ENCODE measurements at regions not wholly inside any gene's neighbourhood (a gene's known extent, or its start where the extent isn't known, plus 50 kb on each side); places are given as distances from the start of the nearest gene placed in this dataset.

- no peaks in the 10 kb centered on the region for H3K36me3 ChIP-seq
- intact Hi-C loops (cut with DNase I): no loop called here
- no peak for DNase-seq
- H3K9me3 ChIP-seq: no peaks in the 10 kb centered on the region
- no peak for TF ChIP-seq CTCF (IDR thresholded peaks at IDR 0.05)
- no peaks in the 10 kb centered on the region for H3K4me1 ChIP-seq
- H3K4me3 ChIP-seq: no peak overlapping the region
- H3K27me3 ChIP-seq: no peaks in the 10 kb centered on the region
- no peak overlapping the region for H3K27ac ChIP-seq
- no peak overlapping the region for H3K9ac ChIP-seq (ENCODE audit: low read depth in 2 of 2, low read length in 2 of 2)
These were observed 120.3 kb downstream of the RPAP3 start for GRCh38 chr12:47585507-47585906.

- Histone ChIP-seq H3K4me3 (no peak overlapping the region), H3K27me3 (no peaks in the 10 kb centered on the region), H3K36me3 (no peaks in the 10 kb centered on the region), H3K4me1 (no peaks in the 10 kb centered on the region), H3K9me3 (no peaks in the 10 kb centered on the region), H3K27ac (no peak overlapping the region), H3K9ac (ENCODE audit: low read depth in 2 of 2, low read length in 2 of 2) (no peak overlapping the region)
- TF ChIP-seq CTCF (IDR thresholded peaks at IDR 0.05): no peak
- DNase-seq: no peak
- intact Hi-C loops (cut with DNase I): no loop called here
These were observed 127.0 kb downstream of the RPAP3 start for GRCh38 chr12:47578836-47579235.

GRCh38 chr12:47577206-47577989 lies 128.4 kb downstream of the RPAP3 start:
- no peaks in the 10 kb centered on the region for H3K36me3 ChIP-seq
- no peak overlapping the region for H3K9ac ChIP-seq (ENCODE audit: low read depth in 2 of 2, low read length in 2 of 2)
- TF ChIP-seq CTCF (IDR thresholded peaks at IDR 0.05): no peak
- H3K4me3 ChIP-seq: no peak overlapping the region
- no peak overlapping the region for H3K27ac ChIP-seq
- no peaks in the 10 kb centered on the region for H3K9me3 ChIP-seq
- no peaks in the 10 kb centered on the region for H3K27me3 ChIP-seq
- H3K4me1 ChIP-seq: no peaks in the 10 kb centered on the region
- no peak for DNase-seq
- intact Hi-C loops (cut with DNase I): no loop called here

- H3K27me3 ChIP-seq: no peaks in the 10 kb centered on the region
- no peaks in the 10 kb centered on the region for H3K4me1 ChIP-seq
- no peak overlapping the region for H3K4me3 ChIP-seq
- no peaks in the 10 kb centered on the region for H3K9me3 ChIP-seq
- H3K9ac ChIP-seq (ENCODE audit: low read depth in 2 of 2, low read length in 2 of 2): no peak overlapping the region
- intact Hi-C loops (cut with DNase I): no loop called here
- no peak overlapping the region for H3K27ac ChIP-seq
- no peaks in the 10 kb centered on the region for H3K36me3 ChIP-seq
- no peak for TF ChIP-seq CTCF (IDR thresholded peaks at IDR 0.05)
- DNase-seq: no peak
These were observed 129.4 kb downstream of the RPAP3 start for GRCh38 chr12:47576289-47576945.

- no peaks in the 10 kb centered on the region for H3K9me3 ChIP-seq
- DNase-seq: no peak
- intact Hi-C loops (cut with DNase I): no loop called here
- H3K27ac ChIP-seq: no peak overlapping the region
- H3K36me3 ChIP-seq: no peaks in the 10 kb centered on the region
- H3K4me1 ChIP-seq: no peaks in the 10 kb centered on the region
- H3K9ac ChIP-seq (ENCODE audit: low read depth in 2 of 2, low read length in 2 of 2): no peak overlapping the region
- TF ChIP-seq CTCF (IDR thresholded peaks at IDR 0.05): no peak
- H3K27me3 ChIP-seq: no peaks in the 10 kb centered on the region
- H3K4me3 ChIP-seq: no peak overlapping the region
These were observed 131.4 kb downstream of the RPAP3 start for GRCh38 chr12:47574252-47575021.

Data from colonic mucosa (tissue), 4 donors.